Endodermal cell (in vitro differentiated cells): ENCODE measurements at regions not wholly inside any gene's neighbourhood (a gene's known extent, or its start where the extent isn't known, plus 50 kb on each side); places are given as distances from the start of the nearest gene placed in this dataset.

Experiments
- DNase-seq: peaks from one replicate; pipeline ENCODE4 v3.0.0-alpha.2; 2017
- H3K27ac ChIP-seq: 2 replicates; pipeline ENCODE4 v1.5.1; 2013; ENCODE audit warnings: mild to moderate bottlenecking, low read depth, low read length, moderate library complexity
- H3K27me3 ChIP-seq: 2 replicates; pipeline ENCODE4 v1.6.1; 2013; ENCODE audit warnings: mild to moderate bottlenecking, low read length, moderate library complexity; ENCODE audit not compliant: insufficient read depth, control insufficient read depth, poor library complexity, severe bottlenecking
- H3K36me3 ChIP-seq: 2 replicates; pipeline ENCODE4 v1.7.0; 2013; ENCODE audit warnings: mild to moderate bottlenecking, low read length, moderate library complexity; ENCODE audit not compliant: control insufficient read depth, insufficient read depth
- H3K4me1 ChIP-seq: one replicate; pipeline ENCODE4 v1.7.0; 2013; ENCODE audit warnings: low read length; ENCODE audit not compliant: control insufficient read depth, insufficient read depth
- H3K4me3 ChIP-seq: 2 replicates; pipeline ENCODE4 v1.5.1; 2013; ENCODE audit warnings: mild to moderate bottlenecking, low read length, moderate library complexity
- H3K9ac ChIP-seq: 2 replicates; pipeline ENCODE4 v1.6.1; 2013; ENCODE audit warnings: mild to moderate bottlenecking, low read length, moderate library complexity; ENCODE audit not compliant: poor library complexity, severe bottlenecking; ENCODE audit errors: extremely low read depth
- H3K9me3 ChIP-seq: 2 replicates; pipeline ENCODE4 v1.6.1; 2013; ENCODE audit warnings: mild to moderate bottlenecking, low read length, moderate library complexity; ENCODE audit not compliant: control insufficient read depth
- H3K27ac Mint-ChIP-seq: 2 replicates; pipeline ENCODE4 v1.8.0; 2020; ENCODE audit warnings: mixed read lengths
- H3K27me3 Mint-ChIP-seq: 2 replicates; pipeline ENCODE4 v1.8.0; 2021; ENCODE audit warnings: mild to moderate bottlenecking, mixed read lengths; ENCODE audit not compliant: insufficient read depth
- H3K36me3 Mint-ChIP-seq: 2 replicates; pipeline ENCODE4 v1.8.0; 2020; ENCODE audit warnings: low read depth, mixed read lengths
- H3K4me1 Mint-ChIP-seq: 2 replicates; pipeline ENCODE4 v1.8.0; 2020; ENCODE audit warnings: mixed read lengths
- H3K4me3 Mint-ChIP-seq: 2 replicates; pipeline ENCODE4 v1.8.0; 2020; ENCODE audit warnings: mild to moderate bottlenecking, moderate library complexity, mixed read lengths
- H3K9me3 Mint-ChIP-seq: 2 replicates; pipeline ENCODE4 v1.8.0; 2020; ENCODE audit warnings: mild to moderate bottlenecking, mixed read lengths
- WGBS, 2 experiments: methylation state at CpG; one replicate each; pipeline versions ENCODE4 v1.1.5 to v1.1.7; 2013; ENCODE audit warnings: missing lambda C conversion rate in 2 of 2, mixed read lengths in 1 of 2; ENCODE audit not compliant: insufficient coverage in 1 of 2, insufficient read length in 1 of 2; 5-methylcytosine and 5-hydroxymethylcytosine counted together
- TF ChIP-seq, protein P1 (sequence below): fragments of 200-600 bp; sonication (generic); conservative IDR thresholded peaks from 2 replicates; pipeline ENCODE4 v1.5.0; 2021; ENCODE audit warnings: antibody characterized with exemption, mild to moderate bottlenecking

DNA sequence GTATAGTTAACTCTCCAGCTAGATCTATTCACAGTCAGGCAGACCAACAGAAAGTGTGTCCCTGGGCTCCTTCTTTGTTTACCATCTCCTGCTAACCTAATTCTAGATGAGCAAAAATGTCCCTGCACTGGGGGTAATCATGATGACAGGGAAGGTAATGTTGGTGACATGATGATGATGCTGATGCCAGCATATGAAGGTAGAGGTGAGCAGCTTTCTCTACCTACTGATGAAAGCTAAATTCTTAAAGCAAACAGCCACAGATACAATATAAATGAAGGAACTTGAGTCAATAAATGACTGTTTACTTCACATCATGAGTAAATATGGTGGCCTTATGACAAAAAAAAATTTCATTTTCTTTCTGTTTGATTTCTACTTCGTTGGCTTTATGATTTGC is 78.5 kb downstream of the NKX6-1 start:
- TF ChIP-seq, protein P1, sequence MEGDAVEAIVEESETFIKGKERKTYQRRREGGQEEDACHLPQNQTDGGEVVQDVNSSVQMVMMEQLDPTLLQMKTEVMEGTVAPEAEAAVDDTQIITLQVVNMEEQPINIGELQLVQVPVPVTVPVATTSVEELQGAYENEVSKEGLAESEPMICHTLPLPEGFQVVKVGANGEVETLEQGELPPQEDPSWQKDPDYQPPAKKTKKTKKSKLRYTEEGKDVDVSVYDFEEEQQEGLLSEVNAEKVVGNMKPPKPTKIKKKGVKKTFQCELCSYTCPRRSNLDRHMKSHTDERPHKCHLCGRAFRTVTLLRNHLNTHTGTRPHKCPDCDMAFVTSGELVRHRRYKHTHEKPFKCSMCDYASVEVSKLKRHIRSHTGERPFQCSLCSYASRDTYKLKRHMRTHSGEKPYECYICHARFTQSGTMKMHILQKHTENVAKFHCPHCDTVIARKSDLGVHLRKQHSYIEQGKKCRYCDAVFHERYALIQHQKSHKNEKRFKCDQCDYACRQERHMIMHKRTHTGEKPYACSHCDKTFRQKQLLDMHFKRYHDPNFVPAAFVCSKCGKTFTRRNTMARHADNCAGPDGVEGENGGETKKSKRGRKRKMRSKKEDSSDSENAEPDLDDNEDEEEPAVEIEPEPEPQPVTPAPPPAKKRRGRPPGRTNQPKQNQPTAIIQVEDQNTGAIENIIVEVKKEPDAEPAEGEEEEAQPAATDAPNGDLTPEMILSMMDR = no peak
- Mint-ChIP-seq H3K4me3 (no peak overlapping the region), H3K4me1 (peaks cover 6% of the 10 kb centered on the region), H3K27ac (no peak overlapping the region), H3K27me3 (peaks cover 1% of the 10 kb centered on the region), H3K36me3 (no peaks in the 10 kb centered on the region), H3K9me3 (peaks cover 8% of the 10 kb centered on the region)
- Histone ChIP-seq H3K4me3 (no peak overlapping the region), H3K9ac (no peak overlapping the region), H3K27ac (no peak overlapping the region), H3K4me1 (no peaks in the 10 kb centered on the region), H3K9me3 (no peaks in the 10 kb centered on the region), H3K36me3 (no peaks in the 10 kb centered on the region), H3K27me3 (no peaks in the 10 kb centered on the region)
- DNase-seq = no peak
- WGBS, 2 experiments = 77 to 100% methylated on average over 1 of the region's 1 CpG

DNA sequence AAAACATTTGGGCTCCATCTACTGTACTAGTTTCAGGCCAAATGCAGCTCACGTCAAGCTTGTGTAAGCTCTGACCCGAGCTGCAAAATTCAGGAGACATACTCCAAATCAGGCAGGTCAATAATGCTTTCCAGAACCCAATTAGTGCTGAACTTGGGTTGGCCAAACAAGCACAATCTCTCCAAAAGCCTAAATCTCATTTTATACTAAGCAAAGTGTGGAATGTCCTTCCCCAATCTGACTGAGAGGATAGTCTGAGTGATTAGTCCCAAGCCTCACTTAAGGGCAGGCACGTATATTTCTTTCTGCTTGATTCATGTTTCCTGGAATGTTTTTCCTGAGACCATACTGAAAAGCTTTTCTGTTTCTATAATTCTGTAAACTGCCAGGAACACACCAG is 79.9 kb downstream of the NKX6-1 start:
- Histone ChIP-seq H3K9ac (no peak overlapping the region), H3K27ac (no peak overlapping the region), H3K4me3 (no peak overlapping the region), H3K4me1 (no peaks in the 10 kb centered on the region), H3K9me3 (no peaks in the 10 kb centered on the region), H3K36me3 (no peaks in the 10 kb centered on the region), H3K27me3 (no peaks in the 10 kb centered on the region)
- H3K36me3 Mint-ChIP-seq = no peaks in the 10 kb centered on the region
- H3K9me3 Mint-ChIP-seq = peaks cover 5% of the 10 kb centered on the region
- peaks cover 7% of the 10 kb centered on the region for H3K4me1 Mint-ChIP-seq
- 93% methylated on average over 3 of the region's 3 CpGs for WGBS, 2 experiments
- no peak for DNase-seq
- TF ChIP-seq, protein P1 = no peak
- H3K27ac Mint-ChIP-seq = no peak overlapping the region
- H3K4me3 Mint-ChIP-seq = no peak overlapping the region
- H3K27me3 Mint-ChIP-seq = peaks cover 6% of the 10 kb centered on the region

DNA sequence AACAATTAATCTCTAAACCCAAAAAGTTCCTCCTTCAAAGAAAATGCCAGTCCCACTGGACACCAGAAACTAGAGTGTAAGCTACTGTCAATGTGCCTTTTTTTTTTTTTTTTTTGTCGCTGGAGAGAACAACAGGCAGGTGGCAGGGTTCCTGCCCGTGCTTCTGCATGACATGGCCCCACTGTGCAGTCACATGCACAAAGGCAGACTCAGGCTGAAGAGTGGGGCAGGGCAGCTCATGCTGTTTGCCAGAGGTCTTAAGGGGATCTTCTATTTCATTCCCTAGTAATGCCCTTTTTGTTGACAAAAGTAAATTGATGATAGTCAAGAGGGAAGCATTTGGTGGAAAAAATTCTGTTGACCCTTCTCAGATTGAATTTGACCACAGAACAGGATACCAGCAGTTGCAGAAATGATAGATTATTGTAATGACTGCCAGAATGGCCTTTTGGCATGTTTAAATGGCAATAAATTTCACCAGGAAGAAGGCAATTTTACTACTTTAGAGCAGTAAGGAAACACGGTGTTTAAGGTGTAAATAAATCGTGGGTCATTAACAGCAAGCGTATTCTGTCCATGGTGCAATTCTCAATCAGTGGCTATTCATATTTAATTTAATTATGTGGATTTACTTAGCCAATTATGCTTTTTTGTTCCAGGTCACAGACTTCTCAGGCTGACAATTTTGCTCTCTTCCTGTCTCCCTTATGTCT is 80.9 kb downstream of the NKX6-1 start:
- Histone ChIP-seq H3K27ac (no peak overlapping the region), H3K9ac (no peak overlapping the region), H3K4me3 (no peak overlapping the region), H3K9me3 (no peaks in the 10 kb centered on the region), H3K36me3 (no peaks in the 10 kb centered on the region), H3K4me1 (peaks cover 5% of the 10 kb centered on the region), H3K27me3 (no peaks in the 10 kb centered on the region)
- Mint-ChIP-seq H3K9me3 (no peaks in the 10 kb centered on the region), H3K27ac (no peak overlapping the region), H3K4me3 (no peak overlapping the region), H3K4me1 (peaks cover 15% of the 10 kb centered on the region), H3K36me3 (no peaks in the 10 kb centered on the region), H3K27me3 (peaks cover 6% of the 10 kb centered on the region)
- 86 to 95% methylated on average over 3 to 5 of the region's 5 CpGs for WGBS, 2 experiments
- no peak for DNase-seq
- TF ChIP-seq, protein P1 = no peak
